HUES6 (cell line): ENCODE measurements at regions not wholly inside any gene's neighbourhood (a gene's known extent, or its start where the extent isn't known, plus 50 kb on each side); places are given as distances from the start of the nearest gene placed in this dataset.

Experiments
- H3K27ac ChIP-seq: 2 replicates; pipeline ENCODE4 v1.7.0; 2013; ENCODE audit warnings: low read depth, mild to moderate bottlenecking, low read length, inconsistent platforms
- H3K27me3 ChIP-seq: 2 replicates; pipeline ENCODE4 v1.6.1; 2013; ENCODE audit warnings: low read length; ENCODE audit not compliant: control insufficient read depth, insufficient read depth
- H3K36me3 ChIP-seq: 2 replicates; pipeline ENCODE4 v1.6.1; 2013; ENCODE audit warnings: low read length; ENCODE audit not compliant: control insufficient read depth, insufficient read depth
- H3K4me1 ChIP-seq: 2 replicates; pipeline ENCODE4 v1.6.1; 2013; ENCODE audit warnings: low read length; ENCODE audit not compliant: control insufficient read depth, insufficient read depth
- H3K4me3 ChIP-seq: 2 replicates; pipeline ENCODE4 v1.5.1; 2013; ENCODE audit warnings: low read depth, low read length
- H3K9ac ChIP-seq: one replicate; pipeline ENCODE4 v1.6.1; 2013; ENCODE audit warnings: mild to moderate bottlenecking, low read length
- H3K9me3 ChIP-seq: 2 replicates; pipeline ENCODE4 v1.6.1; 2013; ENCODE audit warnings: low read depth, low read length; ENCODE audit not compliant: control insufficient read depth, insufficient read depth

DNA sequence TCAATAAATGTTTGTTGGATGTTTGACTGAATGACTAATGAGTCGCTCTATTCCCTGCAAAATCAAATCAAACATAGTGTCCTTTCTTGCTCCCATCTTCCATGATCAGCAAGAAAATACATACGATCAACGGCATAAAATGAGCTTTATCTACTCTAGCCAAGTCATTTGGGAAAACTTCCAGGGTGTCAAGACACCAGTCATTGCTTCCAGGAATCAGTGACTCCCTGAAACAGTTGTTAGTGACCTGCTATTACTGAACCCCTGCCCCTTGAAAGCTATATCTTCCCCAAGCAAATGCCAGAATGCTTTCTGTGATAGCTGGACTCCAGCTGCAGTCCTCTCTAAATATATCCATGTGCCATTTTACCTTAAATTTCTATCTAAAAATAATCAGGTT lies 169.5 kb upstream of the SSTR1 start:
- H3K27me3 ChIP-seq = no peaks in the 10 kb centered on the region
- H3K9ac ChIP-seq = no peak overlapping the region
- no peaks in the 10 kb centered on the region for H3K36me3 ChIP-seq
- H3K27ac ChIP-seq = no peak overlapping the region
- peaks cover 9% of the 10 kb centered on the region; the same call in 1 of the 2 replicates for H3K4me1 ChIP-seq
- H3K9me3 ChIP-seq = no peaks in the 10 kb centered on the region
- no peak overlapping the region for H3K4me3 ChIP-seq

DNA sequence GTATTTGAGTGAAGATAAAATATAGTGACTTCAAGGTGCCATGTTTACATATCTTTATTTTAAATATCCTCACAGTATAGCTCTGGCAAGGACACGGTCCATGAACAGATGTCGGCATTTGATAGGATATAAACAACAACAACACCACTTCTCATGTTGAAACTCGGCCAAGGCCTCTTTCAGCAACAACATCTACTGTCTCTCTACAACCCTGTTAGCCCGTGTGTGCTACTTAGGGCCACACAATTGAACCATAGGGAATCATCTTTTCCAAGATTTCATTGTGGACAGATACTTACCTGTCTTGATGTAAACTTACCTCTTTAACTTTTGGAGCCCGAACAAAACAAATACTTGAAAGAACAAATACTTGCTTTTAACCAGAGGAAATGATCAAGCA lies 168.7 kb upstream of the SSTR1 start:
- H3K9me3 ChIP-seq = no peaks in the 10 kb centered on the region
- no peaks in the 10 kb centered on the region for H3K36me3 ChIP-seq
- no peaks in the 10 kb centered on the region for H3K27me3 ChIP-seq
- peaks cover 9% of the 10 kb centered on the region; the same call in 1 of the 2 replicates for H3K4me1 ChIP-seq
- no peak overlapping the region for H3K27ac ChIP-seq
- H3K4me3 ChIP-seq = no peak overlapping the region
- H3K9ac ChIP-seq = no peak overlapping the region

- Histone ChIP-seq H3K9ac (no peak overlapping the region), H3K27me3 (no peaks in the 10 kb centered on the region), H3K4me3 (no peak overlapping the region), H3K9me3 (no peaks in the 10 kb centered on the region), H3K4me1 (peaks cover 9% of the 10 kb centered on the region; the same call in 1 of the 2 replicates), H3K36me3 (no peaks in the 10 kb centered on the region), H3K27ac (no peak overlapping the region)
Measured at GRCh38 chr14:38039496-38039895, 168.2 kb upstream of the SSTR1 start.

- no peaks in the 10 kb centered on the region for H3K9me3 ChIP-seq
- H3K27ac ChIP-seq = no peak overlapping the region
- H3K4me1 ChIP-seq = peaks cover 9% of the 10 kb centered on the region; the same call in 1 of the 2 replicates
- H3K27me3 ChIP-seq = no peaks in the 10 kb centered on the region
- H3K36me3 ChIP-seq = no peaks in the 10 kb centered on the region
- H3K9ac ChIP-seq = no peak overlapping the region
- H3K4me3 ChIP-seq = no peak overlapping the region
Measured at GRCh38 chr14:38040411-38040810, 167.3 kb upstream of the SSTR1 start.

- Histone ChIP-seq H3K4me3 (no peak overlapping the region), H3K27me3 (no peaks in the 10 kb centered on the region), H3K9ac (no peak overlapping the region), H3K27ac (no peak overlapping the region), H3K36me3 (no peaks in the 10 kb centered on the region), H3K9me3 (no peaks in the 10 kb centered on the region), H3K4me1 (peaks cover 16% of the 10 kb centered on the region)
Measured at GRCh38 chr14:38042322-38042721, 165.4 kb upstream of the SSTR1 start.

GRCh38 chr14:38044710-38045109 lies 163.0 kb upstream of the SSTR1 start:
- Histone ChIP-seq H3K27ac (no peak overlapping the region), H3K4me1 (peaks cover 20% of the 10 kb centered on the region), H3K9ac (no peak overlapping the region), H3K9me3 (no peaks in the 10 kb centered on the region), H3K4me3 (no peak overlapping the region), H3K36me3 (no peaks in the 10 kb centered on the region), H3K27me3 (no peaks in the 10 kb centered on the region)

DNA sequence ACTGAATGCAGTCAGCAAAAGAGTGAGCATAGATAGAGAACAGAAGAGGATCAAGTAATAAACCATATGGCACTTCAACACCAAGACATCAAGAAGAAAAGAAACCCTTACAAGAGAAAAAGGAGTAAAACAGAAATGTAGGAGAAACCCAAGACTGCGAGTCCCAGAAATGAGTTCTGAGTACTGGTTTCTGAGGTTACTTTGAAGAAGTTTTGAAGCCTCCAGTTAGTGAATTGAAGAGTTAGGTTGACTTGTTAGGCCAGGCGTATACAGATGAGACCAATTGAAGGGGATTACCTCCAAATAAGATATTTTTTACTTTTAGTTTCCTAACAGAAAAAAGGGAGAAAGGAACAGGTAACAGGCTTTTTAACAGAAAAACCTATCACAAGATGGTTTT lies 162.2 kb upstream of the SSTR1 start:
- peaks cover 20% of the 10 kb centered on the region for H3K4me1 ChIP-seq
- H3K4me3 ChIP-seq = no peak overlapping the region
- no peaks in the 10 kb centered on the region for H3K36me3 ChIP-seq
- no peak overlapping the region for H3K9ac ChIP-seq
- H3K9me3 ChIP-seq = 0 out of 2 replicates have a peak, but pooled peaks cover 2% of the 10 kb centered on the region
- H3K27ac ChIP-seq = no peak overlapping the region
- H3K27me3 ChIP-seq = no peaks in the 10 kb centered on the region

- Histone ChIP-seq H3K27me3 (no peaks in the 10 kb centered on the region), H3K4me3 (no peak overlapping the region), H3K36me3 (no peaks in the 10 kb centered on the region), H3K9ac (no peak overlapping the region), H3K4me1 (peaks cover 17% of the 10 kb centered on the region), H3K9me3 (0 out of 2 replicates have a peak, but pooled peaks cover 4% of the 10 kb centered on the region), H3K27ac (no peak overlapping the region)
Measured at GRCh38 chr14:38046160-38046559, 161.5 kb upstream of the SSTR1 start.

DNA sequence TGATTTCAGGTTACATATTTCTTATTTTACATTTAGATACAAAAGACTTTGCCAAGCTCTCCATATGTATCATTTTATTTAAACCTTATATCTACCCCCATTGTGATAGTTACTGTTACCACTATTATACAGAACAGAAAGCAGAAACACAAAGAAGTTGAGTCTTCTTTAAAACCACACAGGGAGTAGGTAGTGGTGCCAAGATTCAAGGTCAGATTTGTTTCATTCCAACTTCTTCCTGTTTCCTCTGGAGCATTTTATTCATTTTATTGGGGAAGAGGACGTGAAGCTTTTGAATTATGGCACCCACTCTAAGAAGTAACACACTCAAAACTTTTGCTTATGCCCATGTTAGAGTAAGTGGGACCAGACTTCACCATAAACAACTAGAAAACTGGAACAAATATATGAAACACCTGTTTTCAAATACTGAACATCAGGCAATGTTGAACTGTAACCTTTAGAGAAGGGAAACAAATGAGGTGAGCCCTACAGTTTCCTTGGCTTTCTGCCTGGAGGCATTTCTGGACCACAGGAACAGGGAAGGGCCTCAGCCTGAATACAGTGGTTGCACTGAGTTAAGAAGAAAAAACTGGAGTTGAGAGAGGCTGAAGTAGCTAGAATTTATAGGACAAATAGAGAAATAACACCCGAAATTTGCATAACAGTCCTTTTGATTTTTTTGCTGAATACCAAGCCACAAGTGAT lies 160.4 kb upstream of the SSTR1 start:
- H3K36me3 ChIP-seq = no peaks in the 10 kb centered on the region
- 0 out of 2 replicates have a peak, but pooled peaks cover 4% of the 10 kb centered on the region for H3K9me3 ChIP-seq
- H3K9ac ChIP-seq = no peak overlapping the region
- no peaks in the 10 kb centered on the region for H3K27me3 ChIP-seq
- peaks cover 14% of the 10 kb centered on the region for H3K4me1 ChIP-seq
- H3K27ac ChIP-seq = no peak overlapping the region
- no peak overlapping the region for H3K4me3 ChIP-seq

GRCh38 chr14:38053666-38054065 lies 154.0 kb upstream of the SSTR1 start:
- no peak overlapping the region for H3K4me3 ChIP-seq
- 0 out of 2 replicates have a peak, but pooled peaks cover 4% of the 10 kb centered on the region for H3K9me3 ChIP-seq
- H3K27ac ChIP-seq = no peak overlapping the region
- H3K36me3 ChIP-seq = no peaks in the 10 kb centered on the region
- no peaks in the 10 kb centered on the region for H3K27me3 ChIP-seq
- no peak overlapping the region for H3K9ac ChIP-seq
- H3K4me1 ChIP-seq = peaks cover 21% of the 10 kb centered on the region

DNA sequence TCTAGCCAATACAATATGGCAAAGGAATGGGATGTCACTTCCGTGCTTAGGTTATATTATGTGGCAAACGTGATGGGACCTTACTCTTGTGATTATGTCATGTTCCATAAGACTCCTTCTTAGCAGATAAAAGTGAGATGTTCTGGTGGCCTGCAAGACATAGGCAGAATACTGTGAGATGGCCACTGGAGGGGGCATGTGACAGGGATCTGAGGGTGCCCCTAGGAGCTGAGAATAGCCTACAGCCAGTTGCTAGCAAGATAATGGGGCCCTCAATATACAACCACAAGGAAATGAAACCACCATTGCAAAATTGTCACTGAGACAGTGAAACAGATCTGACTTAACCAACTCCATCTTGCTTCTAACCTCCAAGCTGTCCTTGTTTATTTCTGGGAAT lies 151.4 kb upstream of the SSTR1 start:
- Histone ChIP-seq H3K27me3 (no peaks in the 10 kb centered on the region), H3K27ac (no peak overlapping the region), H3K36me3 (no peaks in the 10 kb centered on the region), H3K9me3 (peaks cover 19% of the 10 kb centered on the region), H3K9ac (no peak overlapping the region), H3K4me3 (no peak overlapping the region), H3K4me1 (peaks cover 21% of the 10 kb centered on the region)
